HG02840 (cell line): ENCODE measurements at regions not wholly inside any gene's neighbourhood (a gene's known extent, or its start where the extent isn't known, plus 50 kb on each side); places are given as distances from the start of the nearest gene placed in this dataset.

ENCODE experiments used
- ATAC-seq: cut with Tn5 transposase; IDR thresholded peaks from one replicate; pipeline ENCODE4 v1.9.1; 2021; ENCODE audit warnings: mild to moderate bottlenecking, moderate library complexity, moderate number of reproducible peaks; ENCODE audit not compliant: unreplicated experiment, low FRiP score

- no peak for ATAC-seq
These were observed 265.4 kb upstream of the HES1 start for GRCh38 chr3:193870376-193871219.

DNA sequence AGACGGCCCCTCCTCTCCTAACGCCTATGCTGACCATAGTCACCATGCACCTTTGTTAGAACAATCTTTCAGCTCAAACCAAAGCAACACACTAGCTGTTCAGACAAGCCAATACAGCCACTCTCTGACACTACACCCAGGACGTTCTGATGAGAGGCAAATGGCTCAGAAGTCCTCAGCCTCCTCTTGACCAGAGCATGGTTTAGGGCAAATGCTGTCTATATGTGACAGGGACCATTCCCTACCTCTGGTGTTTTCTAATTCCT, 264.8 kb upstream of the HES1 start:
- no peak for ATAC-seq

DNA sequence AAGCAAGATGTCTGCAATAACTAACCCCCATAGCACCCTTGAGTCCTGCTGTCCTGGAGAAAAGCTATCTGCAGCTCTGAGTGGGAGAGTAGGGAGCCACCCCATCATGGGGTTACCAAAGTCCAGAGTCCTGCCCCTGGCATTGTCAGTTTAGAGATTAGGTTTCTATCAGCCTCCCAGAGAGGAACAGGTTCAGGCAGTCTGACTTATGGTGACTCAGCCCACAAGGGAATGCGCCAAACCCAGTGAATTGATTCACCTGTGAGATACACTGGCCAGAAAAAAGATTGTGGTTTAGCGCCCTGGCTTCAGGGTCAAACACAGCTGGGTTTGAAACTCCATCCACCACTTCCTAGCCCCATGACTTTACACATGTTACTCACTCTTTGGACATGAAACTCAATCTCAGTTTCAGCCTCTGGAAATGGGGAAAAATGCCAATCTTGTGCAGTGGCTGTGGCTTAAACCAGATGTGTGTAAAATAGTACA, 263.6 kb upstream of the HES1 start:
- ATAC-seq, result no peak

- no peak for ATAC-seq
These were observed 262.3 kb upstream of the HES1 start for GRCh38 chr3:193873426-193874201.

GRCh38 chr3:193874512-193874911, 261.4 kb upstream of the HES1 start:
- no peak for ATAC-seq

DNA sequence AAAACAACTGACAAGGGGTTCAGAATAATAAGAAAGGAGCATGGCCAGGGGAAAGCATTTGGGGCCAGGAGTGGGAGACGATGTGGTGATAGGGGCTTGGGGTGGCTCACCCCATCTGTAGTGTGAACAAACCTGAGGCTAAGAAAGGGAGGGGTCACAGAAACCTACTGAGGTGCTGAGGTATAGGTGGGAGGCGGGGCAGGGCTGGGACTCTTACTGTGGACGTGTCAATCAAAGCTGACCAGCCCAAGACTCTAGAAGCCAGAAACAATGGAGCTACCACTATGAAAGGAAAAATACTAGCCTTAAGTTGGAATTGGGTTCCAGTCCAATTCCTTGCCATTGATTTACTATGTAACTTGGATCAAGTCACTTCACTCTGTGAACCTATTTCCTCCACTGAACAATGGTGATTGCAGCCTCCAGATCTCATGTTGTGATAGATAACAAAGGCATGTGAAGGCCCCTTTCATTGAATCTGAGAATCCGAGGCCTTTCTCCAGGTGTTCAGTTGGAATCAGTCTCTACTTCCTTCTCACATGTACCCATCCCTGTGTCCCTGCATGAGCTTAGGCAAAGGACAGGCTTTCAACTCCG, 260.9 kb upstream of the HES1 start:
- ATAC-seq, result no peak

DNA sequence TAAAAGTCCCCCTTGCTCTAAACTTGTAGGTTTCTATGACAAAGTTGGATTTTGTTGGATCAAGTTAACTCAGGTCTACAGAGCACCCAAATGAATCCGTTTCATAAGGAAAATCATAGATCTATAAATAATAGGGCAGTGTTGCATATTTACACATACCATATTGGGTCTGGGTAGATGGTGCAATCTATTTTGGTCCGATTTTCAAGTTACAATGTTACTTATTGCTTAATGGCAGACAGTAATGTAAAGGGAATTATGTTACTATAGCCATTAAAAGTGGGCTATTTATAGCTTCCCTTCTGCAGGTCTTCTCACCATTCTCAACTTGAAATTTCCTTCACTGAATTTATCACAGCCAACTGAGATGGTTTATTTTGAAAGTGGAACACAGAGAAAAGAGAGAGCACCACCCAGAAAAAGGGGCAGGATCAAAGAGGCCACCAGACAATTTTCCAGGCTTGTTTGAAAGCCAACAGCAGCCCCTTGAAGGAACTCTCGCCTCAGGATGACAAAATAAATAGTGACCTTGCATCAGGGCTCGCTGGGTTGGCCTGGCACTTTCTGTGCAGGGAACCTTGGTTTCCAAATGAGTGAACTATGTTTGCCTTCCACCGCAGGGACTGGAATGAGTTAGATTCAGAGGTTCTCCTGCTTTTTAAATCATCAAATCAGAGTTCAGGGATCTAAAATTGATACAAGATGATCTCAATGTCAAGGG, 260.2 kb upstream of the HES1 start:
- no peak for ATAC-seq

GRCh38 chr3:193879099-193879863, 256.7 kb upstream of the HES1 start:
- ATAC-seq, result no peak

DNA sequence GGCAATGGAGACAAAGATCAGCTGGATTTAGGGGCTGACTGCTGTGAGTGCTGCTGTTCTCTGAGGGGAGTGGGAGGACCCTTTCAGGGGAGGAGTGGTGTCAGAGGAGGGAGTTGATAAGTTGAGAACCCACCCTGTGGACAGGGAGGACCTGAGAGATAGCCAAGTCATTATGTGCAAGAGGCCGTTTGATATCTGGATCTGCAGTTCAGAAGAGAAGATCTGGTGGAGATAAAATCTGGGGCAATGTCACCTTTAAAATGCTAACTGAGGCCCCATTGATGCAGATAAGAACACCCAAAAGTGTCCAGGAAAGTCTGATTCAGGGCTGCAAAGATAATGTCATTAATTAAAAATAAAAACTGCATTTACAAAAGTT, 256.1 kb upstream of the HES1 start:
- ATAC-seq, result no peak

DNA sequence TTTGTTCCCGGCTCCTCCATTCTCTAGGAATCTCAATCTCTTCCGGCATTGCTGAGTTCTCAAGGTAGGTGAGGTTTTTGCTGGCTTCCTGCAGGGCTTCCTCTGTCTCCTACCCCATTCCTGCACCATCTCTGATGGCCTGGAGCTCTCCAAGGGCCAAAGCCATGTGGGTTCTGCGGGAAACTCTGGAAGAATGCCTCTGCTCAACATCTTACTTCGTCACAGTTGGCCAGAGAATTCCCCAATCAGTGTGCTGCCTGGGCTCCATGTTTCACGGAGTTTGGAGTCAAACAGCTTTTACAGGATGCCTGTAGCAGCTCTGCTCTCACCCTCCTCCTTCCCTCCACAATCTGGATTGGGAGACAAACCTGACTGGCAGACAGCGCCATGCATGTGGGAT, 253.9 kb upstream of the HES1 start:
- ATAC-seq, result no peak

GRCh38 chr3:193883551-193883950, 252.4 kb upstream of the HES1 start:
- ATAC-seq, result no peak

- no peak for ATAC-seq
These were observed 251.9 kb upstream of the HES1 start for GRCh38 chr3:193884027-193884426.

GRCh38 chr3:193884652-193885051, 251.3 kb upstream of the HES1 start:
- no peak for ATAC-seq

DNA sequence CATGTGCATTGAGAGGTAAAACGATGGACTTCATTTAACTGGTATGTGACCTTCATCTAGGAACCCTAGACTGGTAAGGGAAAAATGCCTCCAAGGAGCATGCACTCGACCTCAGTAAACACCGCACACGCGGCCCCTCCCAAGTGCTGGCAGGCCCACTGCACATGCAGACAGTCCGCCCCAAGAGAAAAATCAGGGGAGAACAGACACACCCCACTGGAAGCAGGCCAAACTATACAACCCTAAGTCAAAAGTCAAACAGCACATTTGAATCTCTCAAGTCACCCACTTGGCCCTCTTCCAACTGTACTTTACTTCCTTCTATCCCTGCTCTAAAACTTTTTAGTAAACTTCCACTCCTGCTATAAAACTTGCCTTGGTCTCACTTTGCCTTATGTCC, 250.1 kb upstream of the HES1 start:
- ATAC-seq, result no peak

GRCh38 chr3:193890016-193890897, 245.7 kb upstream of the HES1 start:
- no peak for ATAC-seq

- ATAC-seq, result no peak
These were observed 241.7 kb upstream of the HES1 start for GRCh38 chr3:193894121-193894863.

DNA sequence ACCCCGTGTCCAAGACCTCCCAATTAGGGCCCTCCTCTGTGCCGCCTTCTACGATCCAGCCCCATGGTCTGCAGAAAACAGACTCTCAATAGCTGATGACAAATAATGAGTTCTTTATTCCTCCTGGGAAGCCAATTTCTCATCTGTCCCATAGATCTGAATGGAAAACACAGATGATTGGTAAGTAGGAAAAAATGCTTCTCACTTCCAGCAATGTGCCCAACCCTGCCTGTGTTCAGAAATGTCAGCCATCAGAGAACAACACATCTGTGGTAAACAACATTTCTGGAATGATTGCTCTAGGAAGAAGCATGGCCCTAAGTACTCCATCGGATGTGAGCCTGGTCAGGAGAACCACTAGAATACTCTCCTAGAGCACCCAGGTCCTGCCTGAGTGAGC, 240.5 kb upstream of the HES1 start:
- no peak for ATAC-seq

- ATAC-seq, result no peak
These were observed 239.5 kb upstream of the HES1 start for GRCh38 chr3:193896419-193896818.

- no peak for ATAC-seq
These were observed 238.7 kb upstream of the HES1 start for GRCh38 chr3:193897288-193897687.
